A549 (cell line): ENCODE measurements at regions not wholly inside any gene's neighbourhood (a gene's known extent, or its start where the extent isn't known, plus 50 kb on each side); places are given as distances from the start of the nearest gene placed in this dataset.

Source experiments
- ATAC-seq, 2 experiments: fragments of 200-7000 bp in 1 of 2; fragments of >200 bp in 1 of 2; cut with Nextera tagmentation in 1 of 2; cut with Tn5 transposase in 1 of 2; 3 replicates each; pipeline versions ENCODE4 v1.8.0 to v1.9.1; 2018 to 2020; ENCODE audit warnings: mild to moderate bottlenecking in 1 of 2, moderate library complexity in 1 of 2
- CTCF ChIA-PET: fragments of 300-600 bp; sonication (Branson Sonifier 250); formaldehyde crosslinking; extraction: SDS; loops from one replicate; lab custom pipeline; 2021; ENCODE audit warnings: antibody characterized with exemption, inconsistent platforms; lab: Yijun Ruan, JAX
- POLR2A ChIA-PET: fragments of 350-600 bp; formaldehyde crosslinking; extraction: SDS; loops from one replicate; lab custom pipeline; 2021; ENCODE audit warnings: antibody characterized with exemption, inconsistent platforms; lab: Yijun Ruan, JAX
- DNase-seq, 2 experiments: peaks; one replicate each; pipeline versions ENCODE4 v3.0.0 to v3.0.0-alpha.2; 2011 to 2016; ENCODE audit warnings: low read depth in 1 of 2, low spot score in 1 of 2
- FAIRE-seq: peaks from 2 replicates; lab custom pipeline; 2011; peaks lifted over from hg19 to GRCh38; lab: Jason Lieb, UNC
- H3K27ac ChIP-seq, 2 experiments: fragments of >200 bp; sonication (Bioruptor Twin); formaldehyde crosslinking; 3 replicates each; pipeline ENCODE4 v1.5.1; 2016 to 2017
- H3K4me1 ChIP-seq: fragments of >200 bp; sonication (Bioruptor Twin); formaldehyde crosslinking; 3 replicates; pipeline ENCODE4 v1.6.1; 2016
- H3K4me2 ChIP-seq: fragments of >200 bp; sonication (Bioruptor Twin); formaldehyde crosslinking; 3 replicates; pipeline ENCODE4 v1.6.1; 2016
- H3K4me3 ChIP-seq: fragments of >200 bp; sonication (Bioruptor Twin); formaldehyde crosslinking; 3 replicates; pipeline ENCODE4 v1.5.1; 2016
- H3K9me3 ChIP-seq: fragments of >200 bp; sonication (Bioruptor Twin); formaldehyde crosslinking; 3 replicates; pipeline ENCODE4 v1.6.1; 2016
- CHD4 ChIP-seq: fragments of 200-600 bp; sonication (generic); IDR thresholded peaks from 2 replicates; pipeline ENCODE4 v1.6.1; 2016; ENCODE audit warnings: antibody characterized with exemption, mild to moderate bottlenecking, borderline replicate concordance
- E2F6 ChIP-seq: IDR thresholded peaks from 2 replicates; pipeline ENCODE4 v1.6.1; 2012; ENCODE audit warnings: low read depth, borderline replicate concordance
- ESRRA ChIP-seq: fragments of 150-350 bp; IDR thresholded peaks from 2 replicates; pipeline ENCODE4 v1.6.1; 2014; ENCODE audit warnings: mild to moderate bottlenecking, low read length, borderline replicate concordance
- FOSB ChIP-seq: fragments of 250-450 bp; sonication (Bioruptor Pico); IDR thresholded peaks from 2 replicates; pipeline ENCODE4 v1.5.0; 2020; ENCODE audit warnings: mild to moderate bottlenecking, moderate library complexity
- FOSL2 ChIP-seq, 2 experiments: fragments of 450-650 bp in 1 of 2; fragments of >200 bp in 1 of 2; sonication (Bioruptor Twin) in 1 of 2; formaldehyde crosslinking; IDR thresholded peaks; 2 replicates each; pipeline versions ENCODE4 v1.5.0 to v1.6.1; 2016 to 2020; ENCODE audit warnings: mild to moderate bottlenecking in 1 of 2, moderate library complexity in 1 of 2
- FOXS1 ChIP-seq: fragments of 250-450 bp; sonication (Bioruptor Pico); IDR thresholded peaks from 2 replicates; pipeline ENCODE4 v1.5.0; 2020; ENCODE audit warnings: mild to moderate bottlenecking, moderate library complexity
- GATA3 ChIP-seq: IDR thresholded peaks from 2 replicates; pipeline ENCODE4 v1.6.1; 2012; ENCODE audit warnings: borderline replicate concordance
- HDAC2 ChIP-seq: fragments of 200-600 bp; sonication (generic); IDR thresholded peaks from 2 replicates; pipeline ENCODE4 v1.6.1; 2016
- HOXB13 ChIP-seq: fragments of 250-450 bp; sonication (Bioruptor Pico); IDR thresholded peaks from 2 replicates; pipeline ENCODE4 v1.5.0; 2020; ENCODE audit warnings: low read depth, mild to moderate bottlenecking, moderate library complexity
- MAX ChIP-seq: IDR thresholded peaks from 2 replicates; pipeline ENCODE4 v1.6.1; 2012
- MAZ ChIP-seq: fragments of 150-350 bp; IDR thresholded peaks from 2 replicates; pipeline ENCODE4 v1.6.1; 2014; ENCODE audit warnings: antibody characterized with exemption, low read depth, low read length, borderline replicate concordance
- NFE2L2 ChIP-seq: fragments of 150-350 bp; conservative IDR thresholded peaks from 2 replicates; pipeline ENCODE4 v1.6.1; 2014; ENCODE audit warnings: low read length
- POLR2A ChIP-seq: IDR thresholded peaks from 2 replicates; pipeline ENCODE4 v1.6.1; 2012; ENCODE audit warnings: mild to moderate bottlenecking, low read length
- RARB ChIP-seq: fragments of 250-450 bp; sonication (Bioruptor Pico); IDR thresholded peaks from 2 replicates; pipeline ENCODE4 v1.8.0; 2021; ENCODE audit warnings: mild to moderate bottlenecking, moderate library complexity
- RCOR1 ChIP-seq: fragments of 150-350 bp; IDR thresholded peaks from 2 replicates; pipeline ENCODE4 v1.6.1; 2014; ENCODE audit warnings: antibody characterized with exemption, low read length, low read depth
- REST ChIP-seq: fragments of 200-600 bp; sonication (generic); IDR thresholded peaks from 2 replicates; pipeline ENCODE4 v1.6.1; 2016; ENCODE audit warnings: antibody characterized with exemption, mild to moderate bottlenecking, moderate library complexity
- RNF2 ChIP-seq: fragments of 200-600 bp; sonication (generic); IDR thresholded peaks from 2 replicates; pipeline ENCODE4 v1.6.1; 2016; ENCODE audit warnings: low read depth, mild to moderate bottlenecking, antibody characterized with exemption, moderate library complexity, borderline replicate concordance
- SREBF2 ChIP-seq: fragments of 450-650 bp; IDR thresholded peaks from 2 replicates; pipeline ENCODE4 v1.6.1; 2014; ENCODE audit warnings: mild to moderate bottlenecking, moderate library complexity
- ZC3H11A ChIP-seq: fragments of 450-650 bp; IDR thresholded peaks from 2 replicates; pipeline ENCODE4 v1.6.1; 2014; ENCODE audit warnings: antibody characterized with exemption, mild to moderate bottlenecking
- ZFP36 ChIP-seq: fragments of 450-650 bp; IDR thresholded peaks from 2 replicates; pipeline ENCODE4 v1.6.1; 2014; ENCODE audit warnings: borderline replicate concordance; ENCODE audit not compliant: partially characterized antibody
- ZNF302 ChIP-seq: fragments of 250-450 bp; sonication (Bioruptor Pico); IDR thresholded peaks from 2 replicates; pipeline ENCODE4 v1.9.0; 2021; ENCODE audit warnings: inconsistent platforms, mild to moderate bottlenecking, moderate library complexity
- WGBS: methylation state at CpG from one replicate; pipeline ENCODE4 v1.1.6; 2017; ENCODE audit errors: missing lambda C conversion rate; 5-methylcytosine and 5-hydroxymethylcytosine counted together
- TF ChIP-seq, protein P1 (sequence below): fragments of 450-650 bp; IDR thresholded peaks from 2 replicates; pipeline ENCODE4 v1.6.1; 2014; ENCODE audit warnings: antibody characterized with exemption
- TF ChIP-seq, protein P2 (sequence below): fragments of >200 bp; sonication (Bioruptor Twin); formaldehyde crosslinking; IDR thresholded peaks from 3 replicates; pipeline ENCODE4 v1.5.1; 2016

GRCh38 chr12:104404781-104405180 lies 52.0 kb upstream of the CHST11 start:
- WGBS = 92% methylated on average over 6 of the region's 6 CpGs
- FAIRE-seq = no peak
- no peak overlapping the region for H3K27ac ChIP-seq
- ATAC-seq = no peak
- TF ChIP-seq RNF2 = no peak
- TF ChIP-seq HDAC2 = no peak
- no peak for TF ChIP-seq HOXB13
- TF ChIP-seq ZC3H11A = no peak
- no peak for TF ChIP-seq FOSB (CRISPR knock-in tag)
- no peak overlapping the region for H3K4me3 ChIP-seq
- peaks cover 10% of the 10 kb centered on the region; the same call in 1 of the 3 replicates for H3K9me3 ChIP-seq
- no peak for DNase-seq
- POLR2A ChIA-PET = no interaction called here
- CTCF ChIA-PET = interaction anchor here (0.6 to 3.2 kb wide), 3 partner anchors 23 to 305 kb away, joined by 3 to 18 read pairs (median 3); no protein-coding TSS in a partner anchor
- H3K4me2 ChIP-seq = no peak overlapping the region
- peaks cover 23% of the 10 kb centered on the region for H3K4me1 ChIP-seq

DNA sequence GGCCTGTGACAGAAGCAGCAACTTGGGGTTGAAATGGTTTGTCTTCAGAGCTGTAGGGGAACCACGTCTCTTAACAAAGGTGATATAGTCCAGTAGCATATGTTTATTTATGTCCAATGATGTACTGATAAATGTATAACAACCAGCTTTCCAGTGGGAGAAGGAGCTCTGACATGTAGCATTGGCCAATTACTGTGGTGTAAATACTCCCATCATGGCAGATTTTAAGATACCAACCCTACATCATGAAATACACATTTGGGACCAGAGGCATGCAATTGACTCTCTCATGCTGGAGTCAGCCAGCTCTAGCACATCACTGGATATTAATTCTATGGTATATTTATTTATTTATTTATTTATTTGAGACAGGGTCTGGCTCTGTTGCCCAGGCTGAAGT lies 50.6 kb upstream of the CHST11 start:
- TF ChIP-seq ZNF302 (CRISPR knock-in tag) (no peak), RCOR1 (no peak), ESRRA (no peak), FOSL2 (IDR thresholded peaks at IDR 0.05) (no peak), FOSL2 (CRISPR knock-in tag; IDR thresholded peaks at IDR 0.05) (no peak), POLR2A (no peak), REST (no peak), CHD4 (no peak), HOXB13 (no peak), E2F6 (no peak), MAZ (no peak), FOXS1 (CRISPR knock-in tag) (no peak), SREBF2 (no peak), ZFP36 (no peak), NFE2L2 (no peak), GATA3 (no peak), MAX (no peak), RARB (CRISPR knock-in tag) (no peak)
- TF ChIP-seq, protein P1, sequence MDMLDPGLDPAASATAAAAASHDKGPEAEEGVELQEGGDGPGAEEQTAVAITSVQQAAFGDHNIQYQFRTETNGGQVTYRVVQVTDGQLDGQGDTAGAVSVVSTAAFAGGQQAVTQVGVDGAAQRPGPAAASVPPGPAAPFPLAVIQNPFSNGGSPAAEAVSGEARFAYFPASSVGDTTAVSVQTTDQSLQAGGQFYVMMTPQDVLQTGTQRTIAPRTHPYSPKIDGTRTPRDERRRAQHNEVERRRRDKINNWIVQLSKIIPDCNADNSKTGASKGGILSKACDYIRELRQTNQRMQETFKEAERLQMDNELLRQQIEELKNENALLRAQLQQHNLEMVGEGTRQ = no peak
- TF ChIP-seq, protein P2, sequence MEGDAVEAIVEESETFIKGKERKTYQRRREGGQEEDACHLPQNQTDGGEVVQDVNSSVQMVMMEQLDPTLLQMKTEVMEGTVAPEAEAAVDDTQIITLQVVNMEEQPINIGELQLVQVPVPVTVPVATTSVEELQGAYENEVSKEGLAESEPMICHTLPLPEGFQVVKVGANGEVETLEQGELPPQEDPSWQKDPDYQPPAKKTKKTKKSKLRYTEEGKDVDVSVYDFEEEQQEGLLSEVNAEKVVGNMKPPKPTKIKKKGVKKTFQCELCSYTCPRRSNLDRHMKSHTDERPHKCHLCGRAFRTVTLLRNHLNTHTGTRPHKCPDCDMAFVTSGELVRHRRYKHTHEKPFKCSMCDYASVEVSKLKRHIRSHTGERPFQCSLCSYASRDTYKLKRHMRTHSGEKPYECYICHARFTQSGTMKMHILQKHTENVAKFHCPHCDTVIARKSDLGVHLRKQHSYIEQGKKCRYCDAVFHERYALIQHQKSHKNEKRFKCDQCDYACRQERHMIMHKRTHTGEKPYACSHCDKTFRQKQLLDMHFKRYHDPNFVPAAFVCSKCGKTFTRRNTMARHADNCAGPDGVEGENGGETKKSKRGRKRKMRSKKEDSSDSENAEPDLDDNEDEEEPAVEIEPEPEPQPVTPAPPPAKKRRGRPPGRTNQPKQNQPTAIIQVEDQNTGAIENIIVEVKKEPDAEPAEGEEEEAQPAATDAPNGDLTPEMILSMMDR = no peak
- DNase-seq (no peak), FAIRE-seq (no peak), ATAC-seq (no peak)
- no peak overlapping the region for H3K4me2 ChIP-seq
- H3K4me1 ChIP-seq = peaks cover 35% of the 10 kb centered on the region
- ChIA-PET POLR2A (no interaction called here), CTCF (interaction anchor here (0.6 to 3.2 kb wide), 3 partner anchors 24 to 1811 kb away, joined by 3 to 18 read pairs (median 3); no protein-coding TSS in a partner anchor)
- H3K27ac ChIP-seq = no peak overlapping the region
- peaks cover 10% of the 10 kb centered on the region; the same call in 1 of the 3 replicates for H3K9me3 ChIP-seq
- 96% methylated on average over 1 of the region's 1 CpG for WGBS
- H3K4me3 ChIP-seq = no peak overlapping the region
